GM19452 (cell line): ENCODE measurements at regions not wholly inside any gene's neighbourhood (a gene's known extent, or its start where the extent isn't known, plus 50 kb on each side); places are given as distances from the start of the nearest gene placed in this dataset.

ENCODE experiments used
- ATAC-seq: cut with Tn5 transposase; IDR thresholded peaks from one replicate; pipeline ENCODE4 v1.9.1; 2021; ENCODE audit not compliant: unreplicated experiment

DNA sequence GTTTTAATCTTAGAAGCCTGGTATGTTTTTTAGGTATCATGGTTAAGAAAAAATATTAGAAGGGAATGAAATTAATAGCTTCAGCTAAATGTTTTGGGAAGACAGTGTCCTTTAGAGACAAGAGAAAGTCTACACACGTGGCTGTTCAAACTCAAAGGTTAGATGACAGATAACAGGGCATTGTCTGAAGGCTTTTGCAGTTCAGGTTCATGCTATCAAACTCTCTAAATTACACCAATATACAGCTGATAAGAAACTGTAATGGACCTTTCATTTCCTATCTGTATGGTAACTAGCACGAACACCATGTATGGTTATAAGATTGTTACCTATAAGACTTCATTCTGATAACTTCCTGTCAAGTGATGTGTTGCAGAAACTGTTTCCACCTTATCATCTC lies 240.6 kb upstream of the MEF2C start:
- ATAC-seq, result no peak

DNA sequence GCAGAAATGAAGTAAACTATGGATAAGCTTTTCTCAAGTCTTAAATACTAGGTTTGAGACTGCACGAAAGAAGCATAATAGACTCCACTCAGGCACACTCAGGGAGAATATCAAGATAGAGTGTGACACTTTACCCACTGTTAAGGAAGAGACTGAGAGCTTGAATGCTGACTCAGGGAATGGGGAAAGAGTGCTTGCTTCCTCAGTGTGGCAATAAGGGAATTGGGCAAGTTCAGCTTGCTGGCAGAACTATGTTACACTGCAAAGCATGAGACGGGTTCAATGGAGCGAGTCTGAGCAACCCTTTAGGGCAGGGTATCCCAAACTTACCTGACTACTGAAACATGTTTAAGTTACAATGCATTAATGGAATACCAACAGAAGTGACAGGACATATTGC lies 237.7 kb upstream of the MEF2C start:
- no peak for ATAC-seq

DNA sequence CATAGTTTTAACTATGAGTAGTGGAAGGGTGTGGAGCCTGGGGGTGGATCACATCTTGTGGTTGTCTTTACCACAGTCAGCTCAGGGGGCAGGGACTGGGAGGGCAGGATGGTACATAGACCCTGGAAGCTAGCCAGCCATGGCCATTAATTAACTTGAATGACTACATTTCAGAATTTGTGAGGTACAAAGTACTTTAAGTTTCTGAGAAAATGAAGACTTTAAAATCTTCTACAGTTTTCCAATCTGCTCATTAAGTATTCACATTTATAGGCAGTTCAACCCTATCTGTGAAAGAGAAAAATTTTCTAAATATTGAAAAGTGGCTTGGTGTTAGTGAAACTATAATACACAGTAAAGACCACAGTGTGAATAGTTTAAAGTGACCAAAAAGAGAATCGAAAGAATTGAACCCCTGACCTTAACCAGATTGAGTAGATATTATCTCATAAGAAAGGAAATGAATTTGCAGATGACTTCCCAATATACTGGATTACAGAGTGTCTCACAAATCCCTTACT lies 234.2 kb upstream of the MEF2C start:
- ATAC-seq, result peak; percentile 95

DNA sequence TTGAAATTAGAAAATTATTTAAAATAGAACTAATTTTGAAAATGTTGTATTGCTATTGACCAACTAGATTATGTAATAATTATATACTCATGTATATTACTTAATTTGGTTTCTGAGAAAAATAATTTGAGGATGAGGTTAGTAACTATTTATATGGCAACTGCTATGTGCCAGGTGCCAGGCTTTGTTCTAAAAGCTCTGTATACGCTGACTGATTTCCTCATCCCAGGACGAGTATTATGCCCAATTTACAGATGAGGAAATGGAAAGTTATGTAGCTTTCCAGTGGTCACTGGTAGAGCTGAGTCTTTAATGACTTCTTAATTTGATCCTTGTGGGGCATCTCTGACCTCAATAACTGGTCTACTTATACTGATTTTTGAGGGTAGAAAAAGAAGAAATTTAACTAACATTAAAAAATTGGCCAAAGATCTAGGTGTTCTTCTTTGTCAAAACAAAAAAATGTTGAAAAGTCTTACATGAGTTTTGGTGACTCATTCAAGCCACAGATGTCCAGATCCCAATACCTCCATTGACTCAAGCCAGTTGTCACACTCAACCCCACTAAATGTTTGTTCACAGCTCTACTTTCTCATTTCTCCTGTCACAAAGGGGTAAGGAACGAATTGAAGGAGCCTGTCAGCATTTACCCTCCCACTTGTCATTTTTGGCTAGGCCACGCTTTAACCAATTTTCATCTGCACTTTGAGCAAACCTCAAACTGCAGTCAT lies 228.1 kb upstream of the MEF2C start:
- ATAC-seq, result no peak

DNA sequence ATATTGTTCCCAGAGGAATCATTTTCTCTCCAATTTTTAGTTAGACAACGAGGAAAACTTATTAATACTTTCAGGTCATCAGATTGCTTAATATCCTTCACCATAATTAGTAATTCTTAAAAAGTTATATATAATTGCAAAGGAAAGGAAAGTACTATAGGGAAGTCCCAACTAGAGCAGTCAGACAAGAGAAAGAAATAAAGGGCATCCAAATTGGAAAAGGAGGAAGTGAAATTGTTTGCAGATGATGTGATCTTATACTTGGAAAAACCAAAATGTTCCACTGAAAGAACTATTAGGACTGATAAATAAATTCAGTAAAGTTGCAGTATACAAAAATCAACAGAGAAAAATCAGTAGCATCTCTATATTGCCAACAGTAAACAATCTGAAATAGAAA lies 223.5 kb upstream of the MEF2C start:
- no peak for ATAC-seq

DNA sequence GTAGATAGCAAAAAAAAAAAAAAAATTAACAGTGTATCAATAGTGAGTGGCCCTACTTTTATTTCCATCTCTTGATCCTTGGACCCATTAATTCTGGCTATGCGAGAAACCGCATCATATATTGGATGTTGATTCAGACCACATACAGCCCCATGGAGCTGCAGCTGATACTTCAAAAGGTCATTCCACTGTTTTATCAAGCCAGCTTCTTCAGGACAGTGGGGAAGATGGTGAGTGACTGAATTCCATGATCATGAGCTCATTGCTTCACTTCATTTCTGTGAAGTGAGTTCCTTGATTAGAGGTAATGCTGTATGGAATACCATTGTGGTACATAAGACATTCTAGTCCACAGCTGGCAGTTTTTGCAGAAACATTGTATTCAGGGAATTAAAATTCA lies 222.9 kb upstream of the MEF2C start:
- ATAC-seq, result no peak

DNA sequence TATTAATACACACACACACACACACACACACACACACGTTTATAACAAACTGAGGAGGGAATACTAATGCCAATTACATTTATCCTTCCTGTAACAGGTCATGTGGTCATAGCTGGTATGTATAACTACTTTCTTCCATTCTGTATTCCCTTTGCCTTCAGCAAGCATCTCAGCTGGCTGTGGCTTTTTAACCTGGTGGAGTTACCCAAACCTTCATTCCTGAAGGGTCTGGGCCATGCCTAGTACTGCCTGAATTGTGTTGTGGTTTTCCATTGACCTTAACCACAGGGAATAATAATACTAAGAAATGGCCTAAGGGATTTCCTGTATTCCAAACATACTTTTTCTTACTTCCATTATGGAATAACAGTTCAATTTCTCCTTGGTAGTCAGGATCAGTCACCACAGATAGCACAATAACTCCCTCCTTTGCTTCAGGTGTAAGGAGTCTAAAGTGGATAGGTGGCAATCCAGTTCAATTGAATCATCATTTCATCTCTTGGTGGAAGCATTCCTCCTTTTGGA lies 222.2 kb upstream of the MEF2C start:
- ATAC-seq, result no peak

DNA sequence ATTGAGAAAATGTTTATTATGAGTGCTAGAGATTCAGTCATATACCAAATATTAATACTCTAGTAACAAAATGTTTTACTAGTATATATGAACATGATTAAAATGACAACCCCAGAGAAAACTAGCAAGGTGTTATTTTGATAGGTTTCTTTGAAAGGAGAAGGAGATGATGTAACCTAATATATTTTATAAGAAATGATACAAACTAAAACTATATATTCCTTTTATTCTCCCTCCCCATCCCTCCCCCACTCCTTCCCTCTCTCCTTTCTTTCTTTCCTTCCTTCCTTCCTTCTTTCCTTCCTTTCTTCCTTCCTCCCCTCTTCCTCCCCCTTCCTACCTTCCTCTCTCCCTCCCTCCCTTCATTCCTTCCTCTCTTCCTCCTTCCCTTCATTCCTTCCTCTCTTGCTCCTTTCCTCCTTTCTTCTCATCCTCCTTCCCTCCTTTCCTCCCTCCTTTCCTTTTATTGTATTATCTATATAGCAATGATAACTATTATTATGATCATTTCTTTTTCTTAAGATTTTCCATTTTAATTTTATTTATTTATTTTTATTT lies 215.3 kb upstream of the MEF2C start:
- ATAC-seq, result no peak

DNA sequence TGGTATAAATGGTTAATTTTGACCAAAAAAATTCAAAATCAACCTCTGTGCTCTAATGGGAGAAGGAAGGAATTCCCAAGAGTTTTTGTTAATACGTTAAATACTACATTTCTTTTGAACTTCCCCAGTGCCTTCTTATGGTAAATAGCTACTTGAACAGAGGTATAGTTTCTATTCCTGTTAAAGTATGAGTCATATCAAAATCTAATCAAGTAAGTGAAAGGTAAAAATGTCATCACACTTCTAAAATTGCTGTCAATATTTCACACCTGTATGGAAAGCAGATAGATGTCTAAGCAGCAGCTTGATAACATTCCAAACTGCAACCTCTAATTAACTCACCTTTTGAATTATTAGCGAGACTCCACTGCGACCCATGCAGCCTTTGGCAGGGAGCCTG lies 214.1 kb upstream of the MEF2C start:
- ATAC-seq, result peak; percentile 77

DNA sequence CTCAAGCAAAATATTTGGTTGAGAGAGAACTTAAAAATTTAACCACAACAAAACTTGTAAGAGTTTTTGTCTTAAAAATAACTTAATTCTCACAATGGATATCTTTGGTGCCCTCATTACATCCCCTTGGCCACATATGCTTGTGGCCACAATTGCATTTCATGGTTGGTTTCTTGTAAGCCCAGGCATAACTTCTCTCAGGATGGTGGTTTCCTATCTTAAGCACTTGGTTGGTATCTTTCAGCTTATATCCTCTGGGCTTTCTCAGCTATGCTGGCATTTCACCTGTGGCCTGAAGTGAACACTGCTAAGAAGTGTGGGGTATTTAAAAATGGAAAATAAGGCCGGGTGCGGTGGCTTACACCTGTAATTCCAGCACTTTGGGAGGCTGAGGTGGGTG lies 212.4 kb upstream of the MEF2C start:
- no peak for ATAC-seq

DNA sequence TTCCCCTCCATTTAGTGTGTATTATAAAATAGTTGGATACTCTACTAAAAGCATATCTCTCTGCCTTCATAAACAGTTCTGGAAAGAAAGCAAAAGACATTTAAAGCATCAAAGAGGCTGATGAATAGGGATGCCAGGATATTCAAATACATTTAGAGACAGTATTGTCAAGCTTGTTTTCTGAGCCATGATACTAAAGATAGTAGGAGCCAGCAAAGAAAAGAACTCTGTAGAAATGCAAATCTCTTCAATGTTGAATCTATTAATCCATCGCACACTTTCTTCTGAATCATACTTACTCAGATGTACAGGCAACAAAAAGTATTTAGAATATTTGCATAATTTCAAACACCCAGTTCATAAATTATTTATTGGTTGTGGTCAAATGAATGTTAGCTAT lies 207.1 kb upstream of the MEF2C start:
- no peak for ATAC-seq

DNA sequence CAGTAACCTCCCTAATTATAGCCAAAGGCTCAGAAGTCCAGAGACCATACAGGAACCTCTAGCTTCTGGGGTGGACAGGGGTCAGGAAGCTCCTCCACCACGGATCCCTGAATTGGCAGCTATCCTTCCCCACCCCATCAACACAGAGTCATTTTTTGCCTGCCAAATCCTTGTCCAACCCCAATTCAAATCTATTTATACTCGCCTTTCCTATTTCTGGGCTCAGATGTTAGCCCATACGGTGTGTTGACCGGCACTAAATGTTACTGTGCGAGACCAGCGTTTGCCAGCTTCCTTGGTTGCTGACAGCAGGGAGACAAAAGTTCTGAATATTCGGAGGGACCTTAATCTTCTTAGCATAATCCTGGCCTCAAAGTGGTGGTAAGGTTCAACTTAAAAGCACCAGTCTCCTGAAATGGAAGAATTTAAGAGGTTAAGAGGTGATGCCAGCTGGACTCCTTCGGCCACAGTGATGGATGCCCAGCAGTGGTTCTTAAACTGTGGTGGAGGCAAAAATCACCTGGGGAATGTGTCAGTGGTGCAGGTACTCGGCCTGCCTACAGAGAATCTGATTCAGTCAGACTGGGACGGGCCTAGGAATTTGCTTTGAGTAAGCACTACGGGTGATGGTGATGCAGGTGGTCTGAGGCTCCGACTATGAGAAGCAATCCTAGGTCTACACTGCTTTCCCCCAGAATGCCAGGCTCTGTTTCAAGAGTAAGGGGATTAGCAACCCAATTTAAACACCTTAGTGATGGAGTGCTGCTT lies 204.8 kb upstream of the MEF2C start:
- no peak for ATAC-seq

DNA sequence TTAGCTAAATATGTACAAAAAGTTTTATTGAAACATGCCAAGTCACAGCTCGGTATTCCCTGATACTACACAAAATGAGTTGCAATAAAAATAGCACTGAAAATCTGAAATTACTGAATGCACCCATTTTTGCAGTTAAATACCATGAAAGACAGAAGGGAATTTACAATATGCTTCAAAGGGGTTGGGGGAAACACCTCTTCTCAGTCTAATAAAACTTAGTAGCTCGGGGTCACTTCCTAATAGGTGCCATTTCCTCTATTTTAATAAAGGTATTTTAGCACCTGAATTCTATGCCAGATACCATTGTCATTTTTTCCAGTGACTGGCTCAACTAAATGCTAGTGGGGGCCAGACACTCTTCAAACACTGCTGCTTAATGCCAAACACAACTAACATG lies 204.1 kb upstream of the MEF2C start:
- ATAC-seq, result no peak

DNA sequence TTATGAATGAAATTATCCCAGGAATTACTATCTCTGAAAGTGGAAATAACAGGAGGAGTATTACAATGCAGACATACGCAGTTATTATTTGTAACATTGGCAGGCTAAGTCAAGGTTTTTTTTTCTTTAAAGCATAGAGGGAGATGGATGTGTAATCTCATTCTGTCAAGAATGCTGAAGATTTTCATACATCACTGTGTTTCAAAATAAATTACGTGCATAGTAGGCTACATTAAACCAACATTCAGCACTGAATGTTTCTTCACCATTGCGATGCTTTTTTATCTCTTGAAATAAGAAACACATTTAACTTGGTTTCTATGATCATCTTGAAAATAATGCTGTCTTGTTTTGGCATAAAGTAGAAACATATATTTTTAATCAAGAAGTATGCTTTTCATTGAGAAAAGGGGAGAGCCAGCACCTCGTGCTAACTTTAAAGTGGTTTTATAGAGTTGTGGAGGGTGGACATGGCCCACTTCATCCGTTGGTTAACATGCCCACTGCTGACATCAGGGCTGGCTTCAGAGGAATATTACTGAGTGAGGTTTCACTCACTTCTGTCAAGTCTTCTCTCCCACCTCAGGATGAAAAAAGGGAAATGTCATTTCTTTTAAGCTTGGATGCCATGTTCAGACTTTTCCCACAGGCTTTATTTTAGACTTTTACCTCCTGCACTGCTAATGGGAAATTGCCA lies 203.6 kb upstream of the MEF2C start:
- ATAC-seq, result no peak

DNA sequence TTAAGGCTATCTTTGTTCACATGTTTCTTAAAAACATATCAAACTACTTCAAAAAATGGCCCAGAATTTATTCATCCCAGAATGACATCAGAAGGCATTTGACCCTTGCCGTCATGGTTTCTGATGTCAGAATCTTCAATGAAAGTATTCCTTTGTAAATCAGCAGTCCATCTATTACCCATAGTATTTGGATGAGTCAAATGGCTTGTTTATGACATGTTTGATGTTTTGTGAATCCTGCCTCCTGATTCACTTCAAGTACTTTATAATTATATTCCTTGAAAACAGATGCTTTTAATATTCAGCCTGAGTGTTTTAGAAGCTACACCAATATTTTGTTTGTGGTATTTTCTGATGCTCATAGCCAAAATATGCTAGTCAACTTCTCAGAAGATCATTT lies 200.8 kb upstream of the MEF2C start:
- no peak for ATAC-seq

DNA sequence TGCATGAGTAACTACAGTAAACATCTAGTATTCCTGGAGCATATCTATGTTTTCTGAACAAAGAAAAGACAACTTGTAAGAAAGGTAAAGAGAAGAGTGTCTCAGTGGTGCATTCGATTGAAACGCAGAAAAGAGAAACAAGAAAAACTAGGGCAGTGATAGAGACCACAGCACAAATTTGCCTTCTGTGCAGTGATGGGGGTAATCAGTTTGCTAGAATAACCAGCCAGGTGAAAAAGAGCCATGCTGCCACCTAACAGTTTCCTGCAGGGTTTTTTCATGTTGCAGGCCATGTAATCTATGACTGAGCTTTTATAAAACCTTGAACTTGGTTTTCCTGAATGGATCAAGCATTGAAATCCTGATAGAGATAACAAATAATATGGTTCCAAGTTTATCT lies 198.4 kb upstream of the MEF2C start:
- ATAC-seq, result peak; percentile 69

DNA sequence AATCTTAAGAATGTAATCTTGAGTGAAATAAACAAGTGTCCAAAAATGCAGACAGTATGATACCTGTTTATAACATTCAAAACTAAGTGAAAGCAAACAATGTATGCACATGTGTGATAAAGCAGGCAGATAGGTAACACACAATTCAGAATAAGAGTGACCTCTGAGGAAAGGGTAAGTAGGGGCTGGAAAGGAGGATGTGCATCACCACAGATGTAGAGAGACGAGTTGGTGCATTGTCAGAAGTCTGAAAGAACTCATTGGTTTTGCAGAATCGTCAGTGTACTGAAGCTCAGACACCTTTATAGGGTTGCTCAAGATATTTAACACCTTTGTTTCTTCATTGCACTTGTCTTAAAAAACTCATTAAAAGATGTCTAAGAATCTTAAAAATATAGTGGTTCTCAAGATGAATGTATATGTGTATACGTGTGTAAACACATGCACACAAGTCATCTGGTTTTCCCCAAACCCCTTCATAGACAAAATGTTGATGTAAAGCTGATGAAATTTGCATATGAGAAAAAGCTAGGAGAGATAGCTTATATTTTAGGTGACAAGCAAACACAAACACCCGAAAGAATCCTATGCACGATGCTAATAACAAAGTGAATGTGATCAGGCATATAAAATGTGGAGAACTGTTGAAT lies 197.6 kb upstream of the MEF2C start:
- no peak for ATAC-seq

DNA sequence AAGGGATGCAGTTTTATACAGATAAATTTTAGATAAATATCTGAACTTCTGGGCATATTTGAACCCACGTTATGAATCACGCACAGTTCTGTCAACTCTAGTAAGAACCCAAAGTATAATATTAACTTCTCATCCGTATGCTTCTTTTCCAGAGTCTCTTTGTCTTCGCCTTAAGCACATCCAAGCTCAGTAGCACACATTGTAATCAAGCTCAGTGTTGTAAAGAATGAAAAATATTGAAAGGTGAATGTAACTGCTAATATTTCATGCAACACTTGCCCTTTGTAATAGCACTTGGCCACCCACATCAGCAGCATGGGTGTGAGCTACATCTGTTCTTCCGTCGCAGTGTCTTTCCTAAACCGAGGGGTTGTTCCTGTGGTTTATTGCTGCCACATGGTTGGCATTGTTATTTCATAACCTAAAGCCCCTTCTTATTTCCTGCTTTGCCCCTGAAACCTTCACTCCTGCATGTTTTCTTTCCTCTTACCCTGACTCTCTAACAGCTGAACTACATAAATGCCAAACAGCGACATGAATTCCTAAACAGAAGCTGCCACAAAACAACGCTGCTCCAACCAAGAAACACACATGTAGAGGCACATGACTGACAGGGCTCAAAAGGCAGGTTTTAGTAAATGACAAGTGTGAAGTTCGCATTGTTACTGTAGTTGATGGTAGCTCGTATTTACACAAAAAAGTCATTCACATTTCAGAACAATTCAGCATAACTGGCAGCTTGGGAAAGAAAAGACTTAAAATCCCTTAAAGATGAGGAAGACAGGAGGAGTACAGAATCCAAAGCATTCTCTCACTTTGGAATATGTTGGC lies 190.1 kb upstream of the MEF2C start:
- ATAC-seq, result no peak

DNA sequence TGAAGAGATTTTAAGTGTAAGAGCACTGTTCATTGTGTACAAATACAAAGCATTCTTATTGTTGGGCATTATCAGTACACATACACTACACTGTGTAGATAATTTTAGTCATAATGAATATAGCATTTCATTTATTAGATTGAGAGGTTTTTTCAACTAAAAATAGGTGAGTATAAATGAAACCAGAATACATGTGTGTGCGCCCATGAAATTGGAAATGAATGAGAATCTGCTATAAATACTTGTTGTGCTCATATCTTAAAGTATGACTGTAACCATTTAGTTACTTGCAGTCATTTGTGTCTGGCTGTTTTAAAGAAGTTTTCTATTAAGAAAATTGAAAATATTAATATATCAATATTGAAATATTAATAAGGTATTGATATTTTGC lies 189.0 kb upstream of the MEF2C start:
- ATAC-seq, result peak; percentile 57
